BJ (cell line): ENCODE measurements at regions not wholly inside any gene's neighbourhood (a gene's known extent, or its start where the extent isn't known, plus 50 kb on each side); places are given as distances from the start of the nearest gene placed in this dataset.
"Not testable (repeated sequence)": the region's sequence is repeated elsewhere in the genome, so short reads cannot be mapped to it uniquely, and the experiment has no call there.

Experiments
- CTCF ChIA-PET: fragments of 350-600 bp; formaldehyde crosslinking; extraction: SDS; loops from one replicate; lab custom pipeline; 2021; ENCODE audit warnings: antibody characterized with exemption, inconsistent platforms; lab: Yijun Ruan, JAX
- POLR2A ChIA-PET: fragments of 300-600 bp; sonication (Branson Sonifier 250); formaldehyde crosslinking; extraction: SDS; loops from one replicate; lab custom pipeline; 2021; ENCODE audit warnings: antibody characterized with exemption; lab: Charles Lee
- DNase-seq: peaks from one replicate; pipeline ENCODE4 v3.0.0-alpha.2; 2011; ENCODE audit warnings: low read depth
- H3K27me3 ChIP-seq: 2 replicates; pipeline ENCODE4 v1.6.0; 2011; ENCODE audit warnings: low read length; ENCODE audit not compliant: control insufficient read depth, insufficient read depth
- H3K36me3 ChIP-seq: 2 replicates; pipeline ENCODE4 v1.5.1; 2011; ENCODE audit warnings: low read length; ENCODE audit not compliant: control insufficient read depth, insufficient read depth
- H3K4me3 ChIP-seq: 2 replicates; pipeline ENCODE4 v1.5.1; 2011; ENCODE audit warnings: low read depth, mild to moderate bottlenecking, control low read depth, low read length
- CTCF ChIP-seq: IDR thresholded peaks from 2 replicates; pipeline ENCODE4 v1.5.1; 2011; ENCODE audit warnings: low read depth, mild to moderate bottlenecking, control low read depth, inconsistent platforms, low read length, moderate library complexity; ENCODE audit not compliant: insufficient read depth

- no peaks in the 10 kb centered on the region for H3K27me3 ChIP-seq
- H3K36me3 ChIP-seq = no peaks in the 10 kb centered on the region; the same call in 1 of the 2 replicates
- H3K4me3 ChIP-seq = no peak overlapping the region
- CTCF ChIA-PET = no interaction called here
- no peak for DNase-seq
- no peak for TF ChIP-seq CTCF
- POLR2A ChIA-PET = no interaction called here
Measured at GRCh38 chr17:31736855-31737625, 122.0 kb downstream of the COPRS start.

GRCh38 chr17:31733326-31733725, 125.7 kb downstream of the COPRS start:
- Histone ChIP-seq H3K27me3 (no peaks in the 10 kb centered on the region), H3K4me3 (no peak overlapping the region), H3K36me3 (no peaks in the 10 kb centered on the region; the same call in 1 of the 2 replicates)
- CTCF ChIA-PET = no interaction called here
- TF ChIP-seq CTCF = no peak
- POLR2A ChIA-PET = no interaction called here
- no peak for DNase-seq

GRCh38 chr17:31731585-31732154, 127.4 kb downstream of the COPRS start:
- CTCF ChIA-PET = interaction anchor here (1.8 kb wide), 1 partner anchor 45 kb away, joined by 5 read pairs; no protein-coding TSS in a partner anchor
- POLR2A ChIA-PET, H3K4me3 ChIP-seq, H3K36me3 ChIP-seq, DNase-seq, H3K27me3 ChIP-seq: not testable (repeated sequence)

GRCh38 chr17:31731118-31731517, 127.9 kb downstream of the COPRS start:
- ChIA-PET CTCF (interaction anchor here (1.8 kb wide), 1 partner anchor 44 kb away, joined by 5 read pairs; no protein-coding TSS in a partner anchor), POLR2A (no interaction called here)
- Histone ChIP-seq H3K27me3 (no peaks in the 10 kb centered on the region), H3K4me3 (no peak overlapping the region), H3K36me3 (no peaks in the 10 kb centered on the region; the same call in 1 of the 2 replicates)
- TF ChIP-seq CTCF = no peak
- no peak for DNase-seq

GRCh38 chr17:31726980-31727427, 132.0 kb downstream of the COPRS start:
- POLR2A ChIA-PET = no interaction called here
- DNase-seq = no peak
- H3K27me3 ChIP-seq = no peaks in the 10 kb centered on the region
- no peak for TF ChIP-seq CTCF
- H3K4me3 ChIP-seq = no peak overlapping the region
- CTCF ChIA-PET = no interaction called here
- no peaks in the 10 kb centered on the region for H3K36me3 ChIP-seq
